IMR-90 (cell line): ENCODE measurements at regions not wholly inside any gene's neighbourhood (a gene's known extent, or its start where the extent isn't known, plus 50 kb on each side); places are given as distances from the start of the nearest gene placed in this dataset.

Source experiments
- ATAC-seq: fragments of 200-7000 bp; cut with Tn5 transposase; 2 replicates; pipeline ENCODE4 v1.9.1; 2020; ENCODE audit warnings: low read depth, mild to moderate bottlenecking, moderate library complexity
- BruUV-seq: library from RNA; stranded (reverse); fragments of 400-500 nt; replicated peaks from 2 replicates; lab custom pipeline; 2021; lab: Mats Ljungman, UMichigan
- CTCF ChIA-PET: fragments of 300-600 bp; formaldehyde crosslinking; extraction: SDS; loops from one replicate; lab custom pipeline; 2021; ENCODE audit warnings: antibody characterized with exemption; lab: Yijun Ruan, JAX
- POLR2A ChIA-PET: fragments of 300-600 bp; sonication (Branson Sonifier 250); formaldehyde crosslinking; loops from one replicate; lab custom pipeline; 2022; ENCODE audit warnings: antibody characterized with exemption; ENCODE audit not compliant: unreplicated experiment; lab: Charles Lee
- DNase-seq: peaks from one replicate; pipeline ENCODE4 v3.0.0; 2013
- H2AFZ ChIP-seq: replicated peaks from 2 replicates; pipeline ENCODE3; 2013; ENCODE audit warnings: low read length, mild to moderate bottlenecking; ENCODE audit not compliant: poor library complexity
- H2AK5ac ChIP-seq: 2 replicates; pipeline ENCODE4 v1.6.1; 2013; ENCODE audit warnings: low read depth, low read length, inconsistent platforms
- H2AK9ac ChIP-seq: replicated peaks from 2 replicates; pipeline ENCODE3; 2013; ENCODE audit warnings: mild to moderate bottlenecking, low read depth, low read length, moderate library complexity; ENCODE audit not compliant: poor library complexity
- H2BK120ac ChIP-seq: 2 replicates; pipeline ENCODE4 v1.6.1; 2013; ENCODE audit warnings: low read depth, low read length, inconsistent platforms
- H2BK15ac ChIP-seq: 3 replicates; pipeline ENCODE4 v1.6.1; 2013; ENCODE audit warnings: low read depth, low read length, inconsistent platforms
- H2BK20ac ChIP-seq: 2 replicates; pipeline ENCODE4 v1.6.1; 2013; ENCODE audit warnings: low read depth, mild to moderate bottlenecking, inconsistent platforms, low read length, moderate library complexity
- H2BK5ac ChIP-seq: 2 replicates; pipeline ENCODE4 v1.6.1; 2013; ENCODE audit warnings: mild to moderate bottlenecking, low read depth, low read length, inconsistent platforms; ENCODE audit not compliant: poor library complexity, severe bottlenecking
- H3K14ac ChIP-seq: replicated peaks from 2 replicates; pipeline ENCODE4 v1.6.1; 2013; ENCODE audit warnings: low read depth, low read length, inconsistent platforms
- H3K18ac ChIP-seq: 2 replicates; pipeline ENCODE4 v1.6.1; 2013; ENCODE audit warnings: low read depth, low read length, control low read depth
- H3K23ac ChIP-seq: 2 replicates; pipeline ENCODE4 v1.6.1; 2013; ENCODE audit warnings: low read depth, low read length, inconsistent platforms
- H3K27ac ChIP-seq: 2 replicates; pipeline ENCODE4 v1.5.1; 2013; ENCODE audit warnings: mild to moderate bottlenecking, control low read depth, low read length; ENCODE audit not compliant: insufficient read depth
- H3K27me3 ChIP-seq: 2 replicates; pipeline ENCODE4 v1.6.1; 2013; ENCODE audit warnings: low read length; ENCODE audit not compliant: control insufficient read depth, insufficient read depth
- H3K36me3 ChIP-seq: 2 replicates; pipeline ENCODE4 v1.6.1; 2013; ENCODE audit warnings: low read length, mixed read lengths; ENCODE audit not compliant: control insufficient read depth, insufficient read depth
- H3K4ac ChIP-seq: 2 replicates; pipeline ENCODE4 v1.6.1; 2013; ENCODE audit warnings: low read depth, low read length, inconsistent platforms
- H3K4me1 ChIP-seq: 2 replicates; pipeline ENCODE4 v1.6.1; 2013; ENCODE audit warnings: low read length, mixed read lengths; ENCODE audit not compliant: control insufficient read depth, insufficient read depth
- H3K4me2 ChIP-seq: 2 replicates; pipeline ENCODE4 v1.6.1; 2013; ENCODE audit warnings: low read depth, mild to moderate bottlenecking, control low read depth, low read length, moderate library complexity
- H3K4me3 ChIP-seq: 2 replicates; pipeline ENCODE4 v1.5.1; 2013; ENCODE audit warnings: low read depth, mild to moderate bottlenecking, control low read depth, low read length, moderate library complexity; ENCODE audit not compliant: insufficient read depth
- H3K56ac ChIP-seq: 2 replicates; pipeline ENCODE4 v1.6.1; 2013; ENCODE audit warnings: low read length, inconsistent platforms; ENCODE audit not compliant: insufficient read depth; ENCODE audit errors: extremely low read depth
- H3K79me1 ChIP-seq, 2 experiments: 2 replicates each; pipeline ENCODE4 v1.6.1; 2013; ENCODE audit warnings: low read length in 2 of 2, inconsistent platforms in 1 of 2, low read depth in 1 of 2
- H3K9ac ChIP-seq: 2 replicates; pipeline ENCODE4 v1.6.1; 2013; ENCODE audit warnings: low read depth, low read length, control low read depth
- H3K9me1 ChIP-seq: 2 replicates; pipeline ENCODE4 v1.6.1; 2013; ENCODE audit warnings: low read length, inconsistent platforms; ENCODE audit not compliant: insufficient read depth
- H3K9me3 ChIP-seq: 2 replicates; pipeline ENCODE4 v1.6.1; 2013; ENCODE audit warnings: low read length; ENCODE audit not compliant: control insufficient read depth, insufficient read depth
- H4K20me1 ChIP-seq: 2 replicates; pipeline ENCODE4 v1.6.1; 2013; ENCODE audit warnings: low read length, inconsistent platforms; ENCODE audit not compliant: insufficient read depth
- H4K5ac ChIP-seq: 2 replicates; pipeline ENCODE4 v1.6.1; 2013; ENCODE audit warnings: mild to moderate bottlenecking, low read depth, low read length, control low read depth
- H4K8ac ChIP-seq, 2 experiments: 2 replicates each; pipeline ENCODE4 v1.6.1; 2013; ENCODE audit warnings: low read depth in 2 of 2, low read length in 2 of 2, control low read depth in 1 of 2, inconsistent platforms in 1 of 2
- H4K91ac ChIP-seq: 2 replicates; pipeline ENCODE4 v1.6.1; 2013; ENCODE audit warnings: low read depth, low read length, inconsistent platforms; ENCODE audit not compliant: insufficient read depth
- BHLHE40 ChIP-seq: fragments of 150-350 bp; IDR thresholded peaks from 2 replicates; pipeline ENCODE4 v1.6.1; 2016; ENCODE audit warnings: mild to moderate bottlenecking, low read depth, low read length
- CEBPB ChIP-seq: IDR thresholded peaks from 2 replicates; pipeline ENCODE4 v1.6.1; 2012; ENCODE audit warnings: low read depth, low read length, improper control_type of control experiment
- ELK1 ChIP-seq: fragments of 150-350 bp; IDR thresholded peaks from 2 replicates; pipeline ENCODE4 v1.6.1; 2016; ENCODE audit warnings: low read depth, mild to moderate bottlenecking, low read length, moderate library complexity, borderline replicate concordance
- POLR2A ChIP-seq: IDR thresholded peaks from 2 replicates; pipeline ENCODE4 v1.6.1; 2012; ENCODE audit warnings: mild to moderate bottlenecking, low read depth, low read length
- RCOR1 ChIP-seq: IDR thresholded peaks from 2 replicates; pipeline ENCODE4 v1.6.1; 2012; ENCODE audit warnings: mild to moderate bottlenecking, low read length, improper control_type of control experiment; ENCODE audit not compliant: insufficient replicate concordance
- SMC3 ChIP-seq: fragments of 150-350 bp; IDR thresholded peaks from 2 replicates; pipeline ENCODE4 v1.6.1; 2016; ENCODE audit warnings: low read depth, mild to moderate bottlenecking, antibody characterized with exemption, low read length, moderate library complexity
- USF2 ChIP-seq: fragments of 150-350 bp; IDR thresholded peaks from 2 replicates; pipeline ENCODE4 v1.6.1; 2017; ENCODE audit warnings: mild to moderate bottlenecking, antibody characterized with exemption, low read length, low read depth
- WGBS, 2 experiments: methylation state at CpG; one replicate each; pipeline versions ENCODE4 v1.1.5 to v1.1.7; 2013; ENCODE audit warnings: missing lambda C conversion rate in 2 of 2; ENCODE audit not compliant: insufficient read length in 1 of 2; ENCODE audit errors: extremely low coverage in 2 of 2; 5-methylcytosine and 5-hydroxymethylcytosine counted together
- dilution Hi-C: fragments of 300-500 bp; cut with HindIII; formaldehyde crosslinking; loops from one replicate; pipeline ENCODE4 v1.14.3; 2018; ENCODE audit warnings: low sequenced_read_pairs; ENCODE audit not compliant: unreplicated experiment
- in situ Hi-C: fragments of 300-500 bp; cut with MboI; formaldehyde crosslinking; loops from 3 replicates; pipeline ENCODE4 v1.14.3; 2019; ENCODE audit warnings: low sequenced_read_pairs, inconsistent platforms, mixed read lengths
- intact Hi-C: fragments of 100-400 bp; cut with micrococcal nuclease; formaldehyde crosslinking; loops from 2 replicates; pipeline ENCODE4 v1.10.0; 2022

- CTCF ChIA-PET: no interaction called here
These were observed 223.8 kb downstream of the CEMIP2 start for GRCh38 chr9:71544464-71544863.

More at GRCh38 chr9:71544464-71544863, 223.8 kb downstream of the CEMIP2 start:
- H4K5ac ChIP-seq: no peak overlapping the region
- POLR2A ChIA-PET: no interaction called here
- no peaks in the 10 kb centered on the region for H3K4me1 ChIP-seq
- H3K4ac ChIP-seq: no peak overlapping the region
- WGBS, 2 experiments: no CpG with 5 or more reads among the region's 4 CpGs
- H3K9me1 ChIP-seq: no peaks in the 10 kb centered on the region
- no peak overlapping the region for H2AK5ac ChIP-seq
- dilution Hi-C loops (no loop called here), in situ Hi-C loops (no loop called here), intact Hi-C loops (no loop called here)
- H3K18ac ChIP-seq: no peak overlapping the region
- no peak for DNase-seq
- no peak overlapping the region for H2BK20ac ChIP-seq
- no peak overlapping the region for H2BK120ac ChIP-seq
- no peaks in the 10 kb centered on the region for H3K36me3 ChIP-seq
- no peaks in the 10 kb centered on the region for H3K27me3 ChIP-seq
- H2AK9ac ChIP-seq: no peak overlapping the region
- no peak overlapping the region for H4K91ac ChIP-seq
- no peak overlapping the region for H3K27ac ChIP-seq
- H3K9ac ChIP-seq: no peak overlapping the region
- TF ChIP-seq CEBPB (no peak), USF2 (no peak), RCOR1 (no peak), ELK1 (no peak), SMC3 (no peak), BHLHE40 (no peak), POLR2A (no peak)
- no peak overlapping the region for H3K23ac ChIP-seq
- H3K4me3 ChIP-seq: no peak overlapping the region
- H2BK5ac ChIP-seq: no peak overlapping the region
- H3K9me3 ChIP-seq: no peaks in the 10 kb centered on the region
- no TSS peak for BruUV-seq
- H3K56ac ChIP-seq: no peak overlapping the region
- H2AFZ ChIP-seq: no peak overlapping the region
- no peak overlapping the region for H3K4me2 ChIP-seq
- no peak for ATAC-seq
- no peak overlapping the region for H3K14ac ChIP-seq
- H4K8ac ChIP-seq: no peak overlapping the region
- H2BK15ac ChIP-seq: no peak overlapping the region
- H3K79me1 ChIP-seq: no peaks in the 10 kb centered on the region
- H4K20me1 ChIP-seq: no peaks in the 10 kb centered on the region
